Testis (tissue), 2 donors: ENCODE measurements at regions not wholly inside any gene's neighbourhood (a gene's known extent, or its start where the extent isn't known, plus 50 kb on each side); places are given as distances from the start of the nearest gene placed in this dataset.

Experiments used
- DNase-seq: peaks from one replicate; pipeline ENCODE4 v3.0.0-alpha.2; 2019
- H3K27ac ChIP-seq, 2 donors: fragments of 200-600 bp; sonication (generic); one replicate each; pipeline ENCODE4 v1.5.1; 2019
- H3K27me3 ChIP-seq: fragments of 200-600 bp; sonication (generic); one replicate; pipeline ENCODE4 v1.5.1; 2019
- H3K36me3 ChIP-seq: fragments of 200-600 bp; sonication (generic); one replicate; pipeline ENCODE4 v1.5.1; 2017; ENCODE audit warnings: low read depth; ENCODE audit errors: missing control alignments
- H3K4me1 ChIP-seq: fragments of 200-600 bp; sonication (generic); one replicate; pipeline ENCODE4 v1.5.1; 2019
- H3K4me3 ChIP-seq, 2 donors: fragments of 200-600 bp; sonication (generic); one replicate each; pipeline ENCODE4 v1.5.1; 2017 to 2019
- H3K9me3 ChIP-seq: fragments of 200-600 bp; sonication (generic); one replicate; pipeline ENCODE4 v1.5.1; 2017
- POLR2A ChIP-seq: fragments of 450-650 bp; IDR thresholded peaks from one replicate; pipeline ENCODE4 v1.6.1; 2017; ENCODE audit warnings: antibody characterized with exemption, mild to moderate bottlenecking, moderate library complexity
- WGBS, 2 donors: methylation state at CpG; one replicate each; pipeline ENCODE4 v1.1.5; 2018; 5-methylcytosine and 5-hydroxymethylcytosine counted together
- intact Hi-C: fragments of 100-400 bp; cut with DNase I; formaldehyde crosslinking; loops from one replicate; pipeline ENCODE4 v1.15.1; 2023; ENCODE audit warnings: low total_unique reads
- TF ChIP-seq, protein P1 (sequence below), 3 experiments: fragments of 450-650 bp in 2 of 3; fragments of 200-600 bp in 1 of 3; sonication (generic) in 1 of 3; IDR thresholded peaks; one replicate each; pipeline ENCODE4 v1.5.1; 2016 to 2019; ENCODE audit warnings: antibody characterized with exemption in 3 of 3, mild to moderate bottlenecking in 2 of 3, moderate library complexity in 1 of 3

DNA sequence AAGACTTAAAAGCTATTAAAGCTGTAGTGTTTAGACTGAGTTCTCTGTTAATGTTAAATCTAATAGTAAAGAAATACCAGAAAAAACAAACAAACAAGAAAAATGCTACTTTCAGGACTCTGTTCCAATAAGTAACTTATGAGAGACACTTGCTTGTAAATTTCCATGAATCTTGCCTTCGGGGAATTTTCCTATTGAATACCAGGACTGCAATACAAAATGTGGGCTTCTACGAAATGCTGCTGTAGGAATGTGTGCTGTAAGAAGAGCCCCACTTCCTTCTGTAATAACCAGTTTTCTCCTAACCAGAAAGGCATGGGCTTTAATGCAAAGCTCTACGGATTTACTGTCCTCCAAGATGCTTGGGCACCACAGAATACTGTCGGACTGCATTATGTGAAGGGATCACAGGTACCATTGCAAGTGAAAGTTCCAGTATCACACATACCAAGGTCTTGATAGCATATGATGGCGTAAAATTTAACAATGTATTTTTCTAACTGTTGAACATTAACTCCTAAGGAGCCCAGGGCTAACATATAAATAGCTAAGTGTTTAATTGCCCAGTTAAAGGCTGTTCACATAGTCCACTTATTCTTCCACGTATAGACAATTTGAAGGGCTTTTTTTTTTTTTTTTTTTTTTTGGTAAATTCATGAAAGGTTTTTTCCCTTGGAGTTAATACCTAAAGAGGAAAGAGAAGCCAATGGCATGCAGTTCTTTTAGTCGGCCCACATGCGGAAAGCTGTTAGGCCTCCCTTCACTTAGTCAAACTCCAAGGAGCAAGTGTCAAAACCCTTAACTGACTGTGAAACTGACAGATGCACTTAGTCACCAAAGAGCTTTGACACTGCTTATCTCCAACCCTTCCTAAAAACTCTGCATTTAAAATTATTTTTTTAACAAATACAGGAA, 564.0 kb upstream of the POU3F3 start:
- no peak overlapping the region for H3K4me3 ChIP-seq
- no peaks in the 10 kb centered on the region for H3K36me3 ChIP-seq
- H3K27me3 ChIP-seq, result no peaks in the 10 kb centered on the region
- TF ChIP-seq, protein P1, sequence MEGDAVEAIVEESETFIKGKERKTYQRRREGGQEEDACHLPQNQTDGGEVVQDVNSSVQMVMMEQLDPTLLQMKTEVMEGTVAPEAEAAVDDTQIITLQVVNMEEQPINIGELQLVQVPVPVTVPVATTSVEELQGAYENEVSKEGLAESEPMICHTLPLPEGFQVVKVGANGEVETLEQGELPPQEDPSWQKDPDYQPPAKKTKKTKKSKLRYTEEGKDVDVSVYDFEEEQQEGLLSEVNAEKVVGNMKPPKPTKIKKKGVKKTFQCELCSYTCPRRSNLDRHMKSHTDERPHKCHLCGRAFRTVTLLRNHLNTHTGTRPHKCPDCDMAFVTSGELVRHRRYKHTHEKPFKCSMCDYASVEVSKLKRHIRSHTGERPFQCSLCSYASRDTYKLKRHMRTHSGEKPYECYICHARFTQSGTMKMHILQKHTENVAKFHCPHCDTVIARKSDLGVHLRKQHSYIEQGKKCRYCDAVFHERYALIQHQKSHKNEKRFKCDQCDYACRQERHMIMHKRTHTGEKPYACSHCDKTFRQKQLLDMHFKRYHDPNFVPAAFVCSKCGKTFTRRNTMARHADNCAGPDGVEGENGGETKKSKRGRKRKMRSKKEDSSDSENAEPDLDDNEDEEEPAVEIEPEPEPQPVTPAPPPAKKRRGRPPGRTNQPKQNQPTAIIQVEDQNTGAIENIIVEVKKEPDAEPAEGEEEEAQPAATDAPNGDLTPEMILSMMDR (IDR thresholded peaks at IDR 0.05), result no peak
- no peak for TF ChIP-seq POLR2A
- no peak for DNase-seq
- H3K4me1 ChIP-seq, result no peaks in the 10 kb centered on the region
- 74 to 83% methylated on average over 8 of the region's 8 CpGs for WGBS, 2 donors
- no peaks in the 10 kb centered on the region for H3K9me3 ChIP-seq
- intact Hi-C loops, result no loop called here
- no peak overlapping the region for H3K27ac ChIP-seq

DNA sequence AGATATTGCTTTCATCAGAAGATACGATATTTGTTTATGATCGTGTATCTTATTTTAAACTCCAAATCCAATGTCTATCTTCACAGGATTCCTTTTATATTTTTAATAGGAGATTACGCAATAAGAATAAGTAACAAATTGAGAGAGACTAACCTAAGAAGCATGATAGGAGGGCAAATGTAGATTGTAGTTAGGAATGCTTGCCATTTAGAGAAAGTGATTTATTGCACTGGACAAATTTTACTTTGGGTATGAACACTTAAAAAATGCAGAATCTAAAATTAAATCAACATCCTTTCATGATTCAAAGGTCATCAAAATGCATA, 563.4 kb upstream of the POU3F3 start:
- Histone ChIP-seq H3K9me3 (no peaks in the 10 kb centered on the region), H3K27me3 (no peaks in the 10 kb centered on the region), H3K4me3 (no peak overlapping the region), H3K36me3 (no peaks in the 10 kb centered on the region), H3K4me1 (no peaks in the 10 kb centered on the region), H3K27ac (no peak overlapping the region)
- 89 to 98% methylated on average over 3 of the region's 3 CpGs for WGBS, 2 donors
- DNase-seq, result no peak
- TF ChIP-seq POLR2A, result no peak
- TF ChIP-seq, protein P1 (IDR thresholded peaks at IDR 0.05), result no peak
- intact Hi-C loops, result no loop called here

DNA sequence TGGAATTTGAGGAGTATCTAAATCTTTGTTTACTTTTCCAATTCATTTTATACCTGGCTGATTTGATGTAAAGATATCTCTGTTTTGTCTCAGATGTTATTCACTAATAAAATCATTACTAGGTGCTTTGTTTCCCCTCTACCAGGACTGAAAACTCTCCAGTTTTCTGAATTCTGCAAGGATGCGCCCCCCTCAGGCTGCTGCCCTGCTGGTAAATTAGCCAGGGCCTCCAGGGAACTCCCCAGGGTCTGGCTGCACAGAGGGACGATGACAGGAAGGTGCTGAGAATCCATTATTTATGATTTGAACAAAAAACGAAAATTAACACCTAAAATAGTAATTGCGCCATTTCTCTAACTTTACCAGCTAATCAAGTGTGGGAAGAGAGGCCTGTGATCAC, 541.2 kb upstream of the POU3F3 start:
- H3K27ac ChIP-seq, result no peak overlapping the region
- no peaks in the 10 kb centered on the region for H3K27me3 ChIP-seq
- DNase-seq, result no peak
- TF ChIP-seq POLR2A, result no peak
- TF ChIP-seq, protein P1 (IDR thresholded peaks at IDR 0.05), result no peak
- H3K36me3 ChIP-seq, result no peaks in the 10 kb centered on the region
- no peaks in the 10 kb centered on the region for H3K4me1 ChIP-seq
- 49 to 50% methylated on average over 4 of the region's 4 CpGs for WGBS, 2 donors
- H3K9me3 ChIP-seq, result no peaks in the 10 kb centered on the region
- H3K4me3 ChIP-seq, result no peak overlapping the region
- intact Hi-C loops, result no loop called here

DNA sequence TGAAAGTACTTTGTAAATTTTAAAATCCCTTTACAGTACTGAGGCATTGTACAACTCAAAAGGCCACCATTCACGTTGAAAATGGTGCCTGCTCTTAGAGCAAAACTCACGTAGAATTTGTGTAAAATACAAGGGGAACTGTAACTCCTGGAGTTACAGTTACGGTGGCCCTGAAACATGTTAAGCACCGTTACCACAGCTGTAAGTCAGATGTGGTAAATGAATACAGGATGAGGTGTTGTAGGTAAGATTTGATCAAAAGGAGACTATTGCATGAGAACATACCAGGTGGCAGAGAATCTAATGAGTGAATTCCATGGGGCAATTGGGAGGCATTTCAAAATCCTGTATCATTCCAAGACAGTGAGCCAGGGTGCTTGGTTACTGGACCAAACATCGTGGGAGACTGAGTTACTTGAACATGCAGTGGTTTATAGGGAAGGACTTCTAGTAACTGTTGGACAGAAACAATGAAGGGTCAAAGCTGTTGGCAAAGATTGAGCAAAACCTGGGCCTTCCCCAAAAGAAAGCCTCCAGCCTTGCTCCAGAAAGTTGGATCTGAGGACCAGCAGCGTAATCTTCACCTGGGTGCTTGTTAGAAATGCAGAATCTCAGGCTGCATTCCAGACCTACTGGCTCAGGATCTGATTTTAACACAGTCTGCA, 535.8 kb upstream of the POU3F3 start:
- Histone ChIP-seq H3K9me3 (no peaks in the 10 kb centered on the region), H3K27ac (no peak overlapping the region), H3K4me3 (no peak overlapping the region), H3K4me1 (no peaks in the 10 kb centered on the region), H3K27me3 (no peaks in the 10 kb centered on the region), H3K36me3 (no peaks in the 10 kb centered on the region)
- intact Hi-C loops, result no loop called here
- TF ChIP-seq, protein P1 (IDR thresholded peaks at IDR 0.05), result no peak
- no peak for TF ChIP-seq POLR2A
- no peak for DNase-seq
- WGBS, 2 donors, result 87 to 90% methylated on average over 6 of the region's 6 CpGs
